SK-N-DZ (cell line): ENCODE measurements at regions not wholly inside any gene's neighbourhood (a gene's known extent, or its start where the extent isn't known, plus 50 kb on each side); places are given as distances from the start of the nearest gene placed in this dataset.
"Not testable (repeated sequence)": the region's sequence is repeated elsewhere in the genome, so short reads cannot be mapped to it uniquely, and the experiment has no call there.

Source experiments
- DNase-seq: peaks from one replicate; pipeline ENCODE4 v3.0.0-alpha.2; 2015; ENCODE audit warnings: low spot score

- no peak for DNase-seq
These were observed 74.0 kb upstream of the LIPC start for GRCh38 chr15:58357529-58358476.

GRCh38 chr15:58360421-58361090 is 71.2 kb upstream of the LIPC start:
- peak; percentile 40 for DNase-seq

GRCh38 chr15:58361273-58361759 is 70.5 kb upstream of the LIPC start:
- no peak for DNase-seq

- no peak for DNase-seq
These were observed 69.4 kb upstream of the LIPC start for GRCh38 chr15:58362262-58362922.

GRCh38 chr15:58363118-58363517 is 68.7 kb upstream of the LIPC start:
- not testable (repeated sequence) for DNase-seq

- not testable (repeated sequence) for DNase-seq
These were observed 68.1 kb upstream of the LIPC start for GRCh38 chr15:58363673-58364072.

- DNase-seq: not testable (repeated sequence)
These were observed 66.7 kb upstream of the LIPC start for GRCh38 chr15:58365098-58365497.

- DNase-seq: no peak
These were observed 62.5 kb upstream of the LIPC start for GRCh38 chr15:58369261-58369701.

- no peak for DNase-seq
These were observed 61.8 kb upstream of the LIPC start for GRCh38 chr15:58369956-58370355.

GRCh38 chr15:58374147-58374546 is 57.6 kb upstream of the LIPC start:
- DNase-seq: no peak

GRCh38 chr15:58377193-58377592 is 54.6 kb upstream of the LIPC start:
- DNase-seq: no peak

GRCh38 chr15:58378241-58379085 is 53.3 kb upstream of the LIPC start:
- no peak for DNase-seq

GRCh38 chr15:58379454-58379853 is 52.3 kb upstream of the LIPC start:
- DNase-seq: not testable (repeated sequence)

GRCh38 chr15:58380280-58380945 is 51.4 kb upstream of the LIPC start:
- no peak for DNase-seq

- DNase-seq: no peak
These were observed 50.1 kb upstream of the LIPC start for GRCh38 chr15:58381697-58382096.
